ENCODE measurements at regions not wholly inside any gene's neighbourhood (a gene's known extent, or its start where the extent isn't known, plus 50 kb on each side); places are given as distances from the start of the nearest gene placed in this dataset.

- TF ChIP-seq, protein P1, sequence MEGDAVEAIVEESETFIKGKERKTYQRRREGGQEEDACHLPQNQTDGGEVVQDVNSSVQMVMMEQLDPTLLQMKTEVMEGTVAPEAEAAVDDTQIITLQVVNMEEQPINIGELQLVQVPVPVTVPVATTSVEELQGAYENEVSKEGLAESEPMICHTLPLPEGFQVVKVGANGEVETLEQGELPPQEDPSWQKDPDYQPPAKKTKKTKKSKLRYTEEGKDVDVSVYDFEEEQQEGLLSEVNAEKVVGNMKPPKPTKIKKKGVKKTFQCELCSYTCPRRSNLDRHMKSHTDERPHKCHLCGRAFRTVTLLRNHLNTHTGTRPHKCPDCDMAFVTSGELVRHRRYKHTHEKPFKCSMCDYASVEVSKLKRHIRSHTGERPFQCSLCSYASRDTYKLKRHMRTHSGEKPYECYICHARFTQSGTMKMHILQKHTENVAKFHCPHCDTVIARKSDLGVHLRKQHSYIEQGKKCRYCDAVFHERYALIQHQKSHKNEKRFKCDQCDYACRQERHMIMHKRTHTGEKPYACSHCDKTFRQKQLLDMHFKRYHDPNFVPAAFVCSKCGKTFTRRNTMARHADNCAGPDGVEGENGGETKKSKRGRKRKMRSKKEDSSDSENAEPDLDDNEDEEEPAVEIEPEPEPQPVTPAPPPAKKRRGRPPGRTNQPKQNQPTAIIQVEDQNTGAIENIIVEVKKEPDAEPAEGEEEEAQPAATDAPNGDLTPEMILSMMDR (IDR thresholded peaks at IDR 0.05; ENCODE audit: low read depth, low read length): no peak
- TF ChIP-seq POLR2A (IDR thresholded peaks at IDR 0.05; ENCODE audit: extremely low read depth, insufficient read length) (no peak), MAX (IDR thresholded peaks at IDR 0.05; ENCODE audit: low read depth, low read length) (no peak), MYC (IDR thresholded peaks at IDR 0.05; ENCODE audit: low read depth, low read length) (no peak)
Measured at GRCh38 chr1:239550178-239550577, 163.8 kb downstream of the CHRM3 start.
